GM12878 (cell line): ENCODE measurements at regions not wholly inside any gene's neighbourhood (a gene's known extent, or its start where the extent isn't known, plus 50 kb on each side); places are given as distances from the start of the nearest gene placed in this dataset.

Source experiments
- ATAC-seq: fragments of 200-7000 bp; cut with Tn5 transposase; 3 replicates; pipeline ENCODE4 v1.9.1; 2020; ENCODE audit warnings: mild to moderate bottlenecking, moderate library complexity
- BruUV-seq: library from RNA; stranded (reverse); fragments of 400-500 nt; replicated peaks from 2 replicates; lab custom pipeline; 2021; lab: Mats Ljungman, UMichigan
- CTCF ChIA-PET: fragments of 300-600 bp; sonication (Branson Sonifier 250); formaldehyde crosslinking; extraction: SDS; loops from one replicate; lab custom pipeline; 2021; ENCODE audit warnings: inconsistent platforms; lab: Yijun Ruan, JAX
- POLR2A ChIA-PET: fragments of 350-600 bp; formaldehyde crosslinking; extraction: SDS; loops from one replicate; lab custom pipeline; 2021; ENCODE audit warnings: inconsistent platforms; lab: Charles Lee
- RAD21 ChIA-PET: fragments of 300-600 bp; sonication (Branson Sonifier 250); formaldehyde crosslinking; loops from one replicate; lab custom pipeline; 2023; ENCODE audit warnings: antibody characterized with exemption; ENCODE audit not compliant: unreplicated experiment; lab: Charles Lee
- SMC1A ChIA-PET: fragments of 300-600 bp; sonication (Branson Sonifier 250); formaldehyde crosslinking; loops from one replicate; lab custom pipeline; 2023; ENCODE audit not compliant: unreplicated experiment, uncharacterized antibody; lab: Charles Lee
- DNase-seq: peaks from one replicate; pipeline ENCODE4 v3.0.0-alpha.2; 2011; ENCODE audit warnings: low read depth, low spot score
- FAIRE-seq: peaks from 3 replicates; lab custom pipeline; 2011; peaks lifted over from hg19 to GRCh38; lab: Jason Lieb, UNC
- H2AFZ ChIP-seq: 2 replicates; pipeline ENCODE4 v1.6.0; 2011; ENCODE audit warnings: low read depth, low read length, control low read depth; ENCODE audit not compliant: control insufficient read depth
- H3K27ac ChIP-seq: 2 replicates; pipeline ENCODE4 v1.5.1; 2011; ENCODE audit warnings: control low read depth; ENCODE audit not compliant: control insufficient read depth, insufficient read depth
- H3K27me3 ChIP-seq, 2 experiments: replicated peaks in 1 of 2; 2 replicates each; pipeline versions ENCODE4 v1.6.0 to v1.6.1; 2011; ENCODE audit warnings: low read length in 1 of 2; ENCODE audit not compliant: control insufficient read depth in 2 of 2, insufficient read depth in 2 of 2
- H3K36me3 ChIP-seq, 2 experiments: 2 replicates each; pipeline ENCODE4 v1.5.1; 2011; ENCODE audit warnings: low read length in 1 of 2; ENCODE audit not compliant: control insufficient read depth in 2 of 2, insufficient read depth in 2 of 2
- H3K4me1 ChIP-seq: 2 replicates; pipeline ENCODE4 v1.6.1; 2011; ENCODE audit warnings: mild to moderate bottlenecking, low read length, moderate library complexity, mixed read lengths; ENCODE audit not compliant: control insufficient read depth, insufficient read depth
- H3K4me2 ChIP-seq: 2 replicates; pipeline ENCODE4 v1.6.0; 2011; ENCODE audit warnings: control low read depth; ENCODE audit not compliant: control insufficient read depth, insufficient read depth
- H3K4me3 ChIP-seq: fragments of 200-600 bp; sonication (generic); 2 replicates; pipeline ENCODE4 v1.5.1; 2016
- H3K79me2 ChIP-seq: 2 replicates; pipeline ENCODE4 v1.6.0; 2011; ENCODE audit warnings: low read length; ENCODE audit not compliant: control insufficient read depth, insufficient read depth
- H3K9ac ChIP-seq: 2 replicates; pipeline ENCODE4 v1.8.0; 2011; ENCODE audit warnings: low read length, control low read depth, mixed read lengths; ENCODE audit not compliant: control insufficient read depth, insufficient read depth
- H3K9me3 ChIP-seq: replicated peaks from 3 replicates; pipeline ENCODE4 v1.5.1; 2011; ENCODE audit warnings: mild to moderate bottlenecking, low read length; ENCODE audit not compliant: control insufficient read depth, insufficient read depth
- H4K20me1 ChIP-seq: 2 replicates; pipeline ENCODE4 v1.6.0; 2011; ENCODE audit not compliant: control insufficient read depth, insufficient read depth
- BACH1 ChIP-seq: fragments of 450-650 bp; IDR thresholded peaks from 2 replicates; pipeline ENCODE4 v1.6.1; 2017; ENCODE audit warnings: mild to moderate bottlenecking, borderline replicate concordance
- CHD2 ChIP-seq: IDR thresholded peaks from 2 replicates; pipeline ENCODE4 v1.6.1; 2011; ENCODE audit warnings: low read depth, low read length, improper control_type of control experiment, borderline replicate concordance
- ETV6 ChIP-seq, 2 experiments: fragments of 450-650 bp in 1 of 2; IDR thresholded peaks in 1 of 2; conservative IDR thresholded peaks in 1 of 2; 2 replicates each; pipeline ENCODE4 v1.6.1; 2014; ENCODE audit warnings: antibody characterized with exemption in 1 of 2, borderline replicate concordance in 1 of 2, low read depth in 1 of 2, mild to moderate bottlenecking in 1 of 2, moderate library complexity in 1 of 2
- IKZF1 ChIP-seq: fragments of 450-650 bp; conservative IDR thresholded peaks from 2 replicates; pipeline ENCODE4 v1.6.1; 2017; ENCODE audit warnings: antibody characterized with exemption, mild to moderate bottlenecking
- KAT2A ChIP-seq: conservative IDR thresholded peaks from 2 replicates; pipeline ENCODE4 v1.6.1; 2011; ENCODE audit warnings: low read depth, low read length; ENCODE audit not compliant: control insufficient read depth
- MAX ChIP-seq: IDR thresholded peaks from 2 replicates; pipeline ENCODE4 v1.6.1; 2012; ENCODE audit warnings: low read depth, low read length, improper control_type of control experiment
- MTA2 ChIP-seq: fragments of 450-650 bp; IDR thresholded peaks from 2 replicates; pipeline ENCODE4 v1.6.1; 2016; ENCODE audit warnings: low read depth, mild to moderate bottlenecking, moderate library complexity
- MYC ChIP-seq: IDR thresholded peaks from 2 replicates; pipeline ENCODE4 v1.6.1; 2011; ENCODE audit warnings: mild to moderate bottlenecking, low read length, moderate library complexity, inconsistent platforms; ENCODE audit not compliant: insufficient read depth, insufficient replicate concordance, insufficient read length, severe bottlenecking
- NR2F1 ChIP-seq: fragments of 450-650 bp; conservative IDR thresholded peaks from 2 replicates; pipeline ENCODE4 v1.6.1; 2017; ENCODE audit warnings: mild to moderate bottlenecking
- RELA ChIP-seq: fragments of 450-650 bp; IDR thresholded peaks from 2 replicates; pipeline ENCODE4 v1.8.0; 2014; ENCODE audit warnings: borderline replicate concordance; ENCODE audit not compliant: partially characterized antibody
- SIX5 ChIP-seq: IDR thresholded peaks from 2 replicates; pipeline ENCODE4 v1.6.1; 2011; ENCODE audit warnings: mild to moderate bottlenecking, low read depth, low read length, moderate library complexity; ENCODE audit not compliant: severe bottlenecking
- STAT1 ChIP-seq: fragments of 450-650 bp; conservative IDR thresholded peaks from 2 replicates; pipeline ENCODE4 v1.6.1; 2014; ENCODE audit warnings: antibody characterized with exemption, mild to moderate bottlenecking
- SUPT20H ChIP-seq: IDR thresholded peaks from 2 replicates; pipeline ENCODE4 v1.6.1; 2011; ENCODE audit warnings: low read depth, mild to moderate bottlenecking, low read length, moderate library complexity, borderline replicate concordance; ENCODE audit not compliant: control insufficient read depth
- TCF7 ChIP-seq: IDR thresholded peaks from 2 replicates; pipeline ENCODE4 v1.6.1; 2014; ENCODE audit warnings: antibody characterized with exemption, borderline replicate concordance
- USF1 ChIP-seq: IDR thresholded peaks from 2 replicates; pipeline ENCODE4 v1.6.1; 2011; ENCODE audit warnings: borderline replicate concordance, low read depth, mild to moderate bottlenecking, moderate library complexity, mixed read lengths, low read length; ENCODE audit not compliant: insufficient read depth; ENCODE audit errors: extremely low read length
- ZBTB4 ChIP-seq: fragments of 450-650 bp; formaldehyde crosslinking; IDR thresholded peaks from 2 replicates; pipeline ENCODE4 v1.4.0; 2022; ENCODE audit warnings: mild to moderate bottlenecking, moderate library complexity
- ZNF217 ChIP-seq: fragments of 450-650 bp; IDR thresholded peaks from 2 replicates; pipeline ENCODE4 v1.6.1; 2017; ENCODE audit warnings: antibody characterized with exemption, mild to moderate bottlenecking
- WGBS: methylation state at CpG from one replicate; pipeline ENCODE4 v1.1.6; 2016; ENCODE audit warnings: low lambda C conversion rate; ENCODE audit not compliant: insufficient replicate concordance, insufficient coverage; ENCODE audit errors: missing lambda C conversion rate; 5-methylcytosine and 5-hydroxymethylcytosine counted together
- in situ Hi-C: fragments of 300-500 bp; cut with MboI; formaldehyde crosslinking; loops from 9 replicates; pipeline ENCODE4 v1.14.3; 2018; ENCODE audit warnings: mixed read lengths
- intact Hi-C: fragments of 100-400 bp; cut with micrococcal nuclease; formaldehyde crosslinking; loops from one replicate; pipeline ENCODE4 v1.14.2; 2022; ENCODE audit not compliant: unreplicated experiment

GRCh38 chr12:88684610-88685009 lies 104.3 kb upstream of the KITLG start (continued):
- TF ChIP-seq BACH1: no peak
- no peak for TF ChIP-seq CHD2
- TF ChIP-seq ZBTB4 (CRISPR knock-in tag): no peak
- no peak for TF ChIP-seq STAT1
- TF ChIP-seq MAX: no peak
- TF ChIP-seq ETV6 (conservative IDR thresholded peaks at IDR 0.05 in 1 of 2, IDR thresholded peaks at IDR 0.05 in 1 of 2; ENCODE audit: borderline replicate concordance in 1 of 2, low read depth in 1 of 2): no peak
- no peak for TF ChIP-seq ZNF217

- Histone ChIP-seq H3K27ac (no peak overlapping the region), H3K36me3 (no peaks in the 10 kb centered on the region), H3K27me3 (no peaks in the 10 kb centered on the region), H3K9me3 (no peaks in the 10 kb centered on the region), H3K4me3 (no peak overlapping the region), H4K20me1 (no peaks in the 10 kb centered on the region), H3K79me2 (no peaks in the 10 kb centered on the region), H3K4me2 (no peak overlapping the region), H3K4me1 (no peaks in the 10 kb centered on the region), H2AFZ (no peak overlapping the region), H3K9ac (no peak overlapping the region)
- in situ Hi-C loops (no loop called here), intact Hi-C loops (no loop called here)
- CTCF ChIA-PET: no interaction called here
- SMC1A ChIA-PET: no interaction called here
- no peak for FAIRE-seq
- no TSS peak for BruUV-seq
- no peak for DNase-seq
- ATAC-seq: no peak
- RAD21 ChIA-PET: no interaction called here
- POLR2A ChIA-PET: no interaction called here
- WGBS: 38% methylated on average over 2 of the region's 2 CpGs
- no peak for TF ChIP-seq MTA2
- TF ChIP-seq SUPT20H: no peak
- TF ChIP-seq USF1: no peak
- no peak for TF ChIP-seq KAT2A
- no peak for TF ChIP-seq MYC
- no peak for TF ChIP-seq NR2F1
- TF ChIP-seq IKZF1: no peak
- TF ChIP-seq SIX5: no peak
- no peak for TF ChIP-seq TCF7
- TF ChIP-seq RELA: no peak
- no peak for TF ChIP-seq CHD2
Observed at GRCh38 chr12:88684170-88684569, 103.9 kb upstream of the KITLG start.
